ENCODE measurements at regions not wholly inside any gene's neighbourhood (a gene's known extent, or its start where the extent isn't known, plus 50 kb on each side); places are given as distances from the start of the nearest gene placed in this dataset.
A peak's percentile ranks its signal among the peaks of the same experiment; 100 is the strongest.

DNA sequence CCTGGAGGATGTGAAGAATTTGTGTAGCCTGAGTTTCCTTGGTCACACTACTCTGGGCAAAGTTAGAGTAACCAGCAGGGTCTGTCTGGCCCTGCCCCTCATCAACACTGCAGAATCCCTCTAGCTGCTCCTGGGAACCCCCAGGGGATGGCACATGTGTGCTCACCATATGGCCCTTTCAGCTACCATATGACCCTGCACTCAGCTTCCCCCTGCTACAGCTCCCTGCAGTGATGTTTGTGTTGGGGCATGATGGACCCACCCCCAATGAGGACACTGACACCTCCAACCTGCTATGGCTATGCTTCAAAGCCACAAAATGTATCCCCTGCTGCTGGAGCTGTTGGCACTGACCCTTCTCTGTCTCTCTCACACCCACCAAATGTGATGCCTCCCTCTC is 152.7 kb downstream of the SNX18 start:
- Histone ChIP-seq H3K4me2 (ENCODE audit: low read depth, low read length, poor library complexity, severe bottlenecking) (peak overlapping the region; percentile 29), H3F3A (ENCODE audit: low read depth) (no peaks in the 10 kb centered on the region), H4K20me1 (ENCODE audit: insufficient read depth, low read length, poor library complexity, severe bottlenecking) (no peaks in the 10 kb centered on the region), H3K27me3 (ENCODE audit: insufficient read depth, low read length, poor library complexity, severe bottlenecking) (no peaks in the 10 kb centered on the region), H2AFZ (ENCODE audit: low read length) (no peak overlapping the region), H3K79me2 (ENCODE audit: insufficient read depth, low read length) (no peaks in the 10 kb centered on the region), H3K9me2 (replicated peaks; ENCODE audit: low read depth, low read length) (no peaks in the 10 kb centered on the region), H3K36me3 (ENCODE audit: insufficient read depth, low read length) (no peaks in the 10 kb centered on the region), H3K4me3 (ENCODE audit: low read length, poor library complexity, severe bottlenecking) (no peak overlapping the region), H3K4me1 (ENCODE audit: insufficient read depth, low read length, poor library complexity, severe bottlenecking) (peaks cover 26% of the 10 kb centered on the region), H3K9me3 (ENCODE audit: insufficient read depth, low read depth, low read length) (no peaks in the 10 kb centered on the region), H3K9ac (ENCODE audit: low read depth, low read length, poor library complexity, severe bottlenecking) (no peak overlapping the region)
- no peak for TF ChIP-seq EZH2phosphoT487 (IDR thresholded peaks at IDR 0.05; ENCODE audit: borderline replicate concordance)
- TF ChIP-seq, protein P1, sequence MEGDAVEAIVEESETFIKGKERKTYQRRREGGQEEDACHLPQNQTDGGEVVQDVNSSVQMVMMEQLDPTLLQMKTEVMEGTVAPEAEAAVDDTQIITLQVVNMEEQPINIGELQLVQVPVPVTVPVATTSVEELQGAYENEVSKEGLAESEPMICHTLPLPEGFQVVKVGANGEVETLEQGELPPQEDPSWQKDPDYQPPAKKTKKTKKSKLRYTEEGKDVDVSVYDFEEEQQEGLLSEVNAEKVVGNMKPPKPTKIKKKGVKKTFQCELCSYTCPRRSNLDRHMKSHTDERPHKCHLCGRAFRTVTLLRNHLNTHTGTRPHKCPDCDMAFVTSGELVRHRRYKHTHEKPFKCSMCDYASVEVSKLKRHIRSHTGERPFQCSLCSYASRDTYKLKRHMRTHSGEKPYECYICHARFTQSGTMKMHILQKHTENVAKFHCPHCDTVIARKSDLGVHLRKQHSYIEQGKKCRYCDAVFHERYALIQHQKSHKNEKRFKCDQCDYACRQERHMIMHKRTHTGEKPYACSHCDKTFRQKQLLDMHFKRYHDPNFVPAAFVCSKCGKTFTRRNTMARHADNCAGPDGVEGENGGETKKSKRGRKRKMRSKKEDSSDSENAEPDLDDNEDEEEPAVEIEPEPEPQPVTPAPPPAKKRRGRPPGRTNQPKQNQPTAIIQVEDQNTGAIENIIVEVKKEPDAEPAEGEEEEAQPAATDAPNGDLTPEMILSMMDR (conservative IDR thresholded peaks at IDR 0.05; ENCODE audit: low read length), result no peak

DNA sequence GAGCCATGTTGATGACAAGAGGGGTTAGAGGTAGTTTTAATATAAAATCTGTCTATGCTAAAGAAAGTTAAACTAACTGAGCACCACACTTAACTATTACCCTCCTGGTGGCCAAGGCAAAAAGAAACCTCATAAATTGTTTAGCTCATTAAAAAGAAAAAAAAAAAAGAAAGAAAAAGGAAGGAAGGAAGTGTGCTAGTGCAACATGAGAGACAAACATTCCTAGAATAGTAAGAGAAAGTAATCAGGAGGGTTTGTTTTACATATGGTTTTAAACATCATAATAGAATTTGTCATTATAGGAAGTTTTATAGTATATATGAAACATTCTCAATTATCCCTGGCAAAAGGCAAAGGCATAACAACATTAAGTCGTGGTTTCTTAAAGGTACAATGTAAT is 152.3 kb downstream of the SNX18 start:
- no peaks in the 10 kb centered on the region for H3K9me3 ChIP-seq (ENCODE audit: insufficient read depth, low read depth, low read length)
- peak overlapping the region; percentile 29 for H3K4me2 ChIP-seq (ENCODE audit: low read depth, low read length, poor library complexity, severe bottlenecking)
- peaks cover 26% of the 10 kb centered on the region for H3K4me1 ChIP-seq (ENCODE audit: insufficient read depth, low read length, poor library complexity, severe bottlenecking)
- TF ChIP-seq, protein P1 (conservative IDR thresholded peaks at IDR 0.05; ENCODE audit: low read length), result no peak
- TF ChIP-seq EZH2phosphoT487 (IDR thresholded peaks at IDR 0.05; ENCODE audit: borderline replicate concordance), result no peak
- no peak overlapping the region for H3K9ac ChIP-seq (ENCODE audit: low read depth, low read length, poor library complexity, severe bottlenecking)
- H3K9me2 ChIP-seq (replicated peaks; ENCODE audit: low read depth, low read length), result no peaks in the 10 kb centered on the region
- H3K27me3 ChIP-seq (ENCODE audit: insufficient read depth, low read length, poor library complexity, severe bottlenecking), result no peaks in the 10 kb centered on the region
- no peaks in the 10 kb centered on the region for H3K79me2 ChIP-seq (ENCODE audit: insufficient read depth, low read length)
- no peak overlapping the region for H3K4me3 ChIP-seq (ENCODE audit: low read length, poor library complexity, severe bottlenecking)
- no peaks in the 10 kb centered on the region for H3F3A ChIP-seq (ENCODE audit: low read depth)
- H4K20me1 ChIP-seq (ENCODE audit: insufficient read depth, low read length, poor library complexity, severe bottlenecking), result no peaks in the 10 kb centered on the region
- H2AFZ ChIP-seq (ENCODE audit: low read length), result no peak overlapping the region
- no peaks in the 10 kb centered on the region for H3K36me3 ChIP-seq (ENCODE audit: insufficient read depth, low read length)

DNA sequence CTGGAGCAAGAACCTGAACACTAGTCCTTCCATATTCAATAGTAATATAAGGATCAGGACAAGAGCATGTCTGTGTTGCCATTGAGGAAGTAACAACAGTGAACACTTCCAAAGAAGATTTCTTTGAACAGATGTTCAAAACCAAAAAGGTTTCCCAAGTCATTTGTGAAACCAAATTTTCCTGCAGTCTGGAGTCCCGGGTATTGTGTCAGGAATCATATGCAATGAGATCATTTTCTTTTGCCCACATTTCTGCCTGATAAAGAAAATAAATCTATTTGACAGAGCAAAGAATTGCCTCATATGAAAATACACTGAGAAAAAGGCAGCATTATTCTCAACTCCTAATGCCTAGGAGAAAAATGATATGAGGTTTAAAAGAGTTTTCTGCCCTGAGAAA is 151.7 kb downstream of the SNX18 start:
- Histone ChIP-seq H2AFZ (ENCODE audit: low read length) (no peak overlapping the region), H3K27me3 (ENCODE audit: insufficient read depth, low read length, poor library complexity, severe bottlenecking) (no peaks in the 10 kb centered on the region), H3K36me3 (ENCODE audit: insufficient read depth, low read length) (no peaks in the 10 kb centered on the region), H4K20me1 (ENCODE audit: insufficient read depth, low read length, poor library complexity, severe bottlenecking) (no peaks in the 10 kb centered on the region), H3K4me1 (ENCODE audit: insufficient read depth, low read length, poor library complexity, severe bottlenecking) (peaks cover 25% of the 10 kb centered on the region), H3F3A (ENCODE audit: low read depth) (no peaks in the 10 kb centered on the region), H3K4me3 (ENCODE audit: low read length, poor library complexity, severe bottlenecking) (no peak overlapping the region), H3K4me2 (ENCODE audit: low read depth, low read length, poor library complexity, severe bottlenecking) (peak overlapping the region; percentile 29), H3K9me2 (replicated peaks; ENCODE audit: low read depth, low read length) (no peaks in the 10 kb centered on the region), H3K9ac (ENCODE audit: low read depth, low read length, poor library complexity, severe bottlenecking) (no peak overlapping the region), H3K79me2 (ENCODE audit: insufficient read depth, low read length) (no peaks in the 10 kb centered on the region), H3K9me3 (ENCODE audit: insufficient read depth, low read depth, low read length) (no peaks in the 10 kb centered on the region)
- TF ChIP-seq EZH2phosphoT487 (IDR thresholded peaks at IDR 0.05; ENCODE audit: borderline replicate concordance), result no peak
- TF ChIP-seq, protein P1 (conservative IDR thresholded peaks at IDR 0.05; ENCODE audit: low read length), result no peak

All from Loucy (cell line).